Activated T-cell treated with anti-CD3 and anti-CD28 coated beads, Interleukin-2, amount 50 U/mL, for 1 hour (primary cell): ENCODE measurements at regions not wholly inside any gene's neighbourhood (a gene's known extent, or its start where the extent isn't known, plus 50 kb on each side); places are given as distances from the start of the nearest gene placed in this dataset.
"Not testable (repeated sequence)": the region's sequence is repeated elsewhere in the genome, so short reads cannot be mapped to it uniquely, and the experiment has no call there.

Source experiments
- DNase-seq: peaks from one replicate; pipeline ENCODE4 v3.0.0-alpha.2; 2020

DNA sequence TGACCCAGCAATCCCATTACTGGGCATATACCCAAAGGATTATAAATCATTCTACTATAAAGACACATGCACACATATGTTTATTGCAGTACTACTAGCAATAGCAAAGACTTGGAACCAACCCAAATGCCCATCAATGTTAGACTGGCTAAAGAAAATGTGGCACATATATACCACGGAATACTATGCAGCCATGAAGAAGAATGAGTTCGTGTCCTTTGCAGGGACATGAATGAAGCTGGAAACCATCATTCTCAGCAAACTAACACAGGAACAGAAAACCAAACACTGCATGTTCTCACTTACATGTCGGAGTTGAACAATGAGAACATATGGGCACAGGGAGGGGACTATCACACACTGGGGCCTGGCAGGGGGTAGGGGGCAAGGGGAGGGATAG is 183.0 kb downstream of the HACE1 start:
- DNase-seq: not testable (repeated sequence)

DNA sequence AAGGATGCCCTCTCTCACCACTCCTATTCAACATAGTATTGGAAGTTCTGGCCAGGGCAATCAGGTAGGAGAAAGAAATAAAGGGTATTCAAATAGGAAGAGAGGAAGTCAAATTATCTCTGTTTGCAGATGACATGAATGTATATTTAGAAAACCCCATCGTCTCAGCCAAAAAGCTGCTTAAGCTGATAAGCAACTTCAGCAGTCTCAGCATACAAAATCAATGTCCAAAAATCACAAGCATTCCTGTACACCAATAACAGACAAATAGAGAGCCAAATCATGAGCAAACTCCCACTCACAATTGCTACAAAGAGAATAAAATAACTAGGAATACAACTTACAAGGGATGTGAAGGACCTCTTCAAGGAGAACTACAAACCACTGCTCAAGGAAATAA is 184.6 kb downstream of the HACE1 start:
- DNase-seq: not testable (repeated sequence)

DNA sequence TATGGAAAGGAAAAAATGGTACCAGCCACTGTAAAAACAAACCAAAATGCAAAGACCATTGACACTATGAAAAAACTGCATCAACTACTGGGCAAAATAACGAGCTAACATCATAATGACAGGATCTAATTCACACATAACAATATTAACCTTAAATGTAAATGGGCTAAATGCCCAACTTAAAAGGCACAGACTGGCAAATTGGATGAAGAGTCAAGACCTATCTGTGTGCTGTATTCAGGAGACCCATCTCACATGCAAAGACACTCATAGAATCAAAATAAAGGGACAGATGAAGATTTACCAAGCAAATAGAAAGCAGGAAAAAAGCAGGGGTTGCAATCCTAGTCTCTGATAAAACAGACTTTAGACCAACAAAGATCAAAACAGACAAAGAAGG is 186.6 kb downstream of the HACE1 start:
- DNase-seq: not testable (repeated sequence)

DNA sequence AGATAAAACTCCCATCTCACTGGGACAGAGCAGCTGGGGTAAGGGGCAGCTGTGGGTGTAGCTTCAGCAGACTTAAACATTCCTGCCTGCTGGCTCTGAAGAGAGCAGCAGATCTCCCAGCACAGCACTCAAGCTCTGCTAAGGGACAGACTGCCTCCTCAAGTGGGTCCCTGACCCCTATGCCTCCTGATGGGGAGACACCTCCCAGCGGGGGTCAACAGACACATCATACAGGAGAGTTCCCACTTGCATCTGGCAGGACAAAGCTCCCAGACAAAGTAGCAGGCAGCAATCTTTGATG is 188.2 kb downstream of the HACE1 start:
- DNase-seq: not testable (repeated sequence)

DNA sequence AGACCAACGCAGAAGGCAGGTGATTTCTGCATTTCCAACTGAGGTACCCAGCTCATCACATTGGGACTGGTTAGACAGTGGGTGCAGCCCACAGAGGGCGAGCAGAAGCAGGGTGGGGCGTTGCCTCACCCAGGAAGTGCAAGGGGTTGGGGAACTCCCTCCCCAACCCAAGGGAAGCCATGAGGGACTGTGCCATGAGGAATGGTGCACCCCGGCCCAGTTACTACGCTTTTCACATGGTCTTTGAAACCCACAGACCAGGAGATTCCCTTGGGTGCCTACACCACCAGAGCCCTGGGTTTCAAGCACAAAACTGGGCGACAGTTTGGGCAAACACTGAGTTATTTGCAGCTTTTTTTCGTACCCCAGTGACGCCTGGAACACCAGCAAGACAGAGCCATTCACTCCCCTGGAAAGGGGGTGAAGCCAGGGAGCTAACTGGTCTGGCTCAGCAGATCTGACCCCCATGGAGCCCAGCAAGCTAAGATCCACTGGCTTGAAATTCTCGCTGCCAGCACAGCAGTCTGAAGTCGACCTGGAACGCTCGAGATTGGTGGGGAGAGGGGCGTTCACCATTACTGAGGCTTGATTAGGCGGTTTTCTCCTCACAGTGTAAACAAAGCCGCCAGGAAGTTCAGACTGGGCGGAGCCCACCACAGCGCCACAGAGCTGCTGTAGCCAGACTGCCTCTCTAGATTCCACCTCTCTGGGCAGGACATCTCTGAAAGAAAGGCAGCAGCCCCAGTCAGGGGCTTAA is 188.7 kb downstream of the HACE1 start:
- DNase-seq: not testable (repeated sequence)

DNA sequence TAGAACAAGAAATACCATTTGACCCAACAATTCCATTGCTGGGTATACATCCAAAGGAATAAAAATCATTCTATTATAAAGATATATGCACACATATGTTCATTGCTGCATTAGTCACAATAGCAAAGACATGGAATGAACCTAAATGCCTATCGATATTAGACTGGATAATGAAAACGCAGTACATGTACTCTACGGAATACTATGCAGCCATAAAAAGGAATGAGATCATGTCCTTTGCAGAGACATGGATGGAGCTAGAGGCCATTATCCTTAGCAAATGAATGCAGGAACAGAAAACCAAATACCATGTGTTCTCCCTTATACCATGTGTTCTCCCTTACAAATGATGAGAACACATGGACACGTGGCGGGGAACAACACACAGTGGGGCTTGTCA is 190.2 kb downstream of the HACE1 start:
- DNase-seq: no peak

DNA sequence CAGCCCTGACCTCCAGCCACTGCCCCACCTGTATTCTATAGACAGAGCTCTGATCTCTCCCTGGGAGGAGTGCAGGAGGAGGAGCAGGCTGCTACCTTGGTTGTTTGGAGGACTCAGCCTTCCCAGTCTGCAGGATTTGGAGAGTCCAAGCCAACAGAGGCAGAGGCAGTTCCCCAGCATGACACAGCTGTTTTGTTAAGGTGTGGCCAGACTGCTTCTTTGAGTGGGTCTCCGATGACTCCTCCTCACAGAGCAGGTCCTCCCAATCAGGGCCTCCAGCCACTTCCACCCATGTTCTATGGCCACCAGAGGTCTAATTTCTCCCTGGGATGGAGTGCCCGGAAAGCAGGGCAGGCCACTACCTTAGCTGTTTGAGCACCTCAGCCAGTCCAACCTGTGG is 203.5 kb downstream of the HACE1 start:
- DNase-seq: no peak

DNA sequence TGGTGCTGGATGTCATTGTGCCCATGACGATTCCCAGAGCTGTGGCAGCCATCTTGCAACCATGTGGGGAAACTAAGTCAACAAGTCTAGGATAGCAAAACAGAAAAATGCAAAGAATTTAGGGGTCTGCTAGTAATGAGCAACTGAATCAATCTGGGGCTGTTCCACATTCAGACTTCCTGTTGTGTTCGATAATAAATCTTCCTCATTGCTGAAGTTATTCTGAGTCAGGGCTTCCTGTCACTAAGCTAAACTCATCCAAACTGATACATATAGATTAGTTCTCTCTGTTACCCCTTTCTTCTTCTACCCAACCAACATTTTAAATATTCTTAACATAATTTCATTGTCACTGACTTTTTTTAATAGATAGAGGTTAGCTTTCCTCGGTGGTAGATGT is 205.9 kb downstream of the HACE1 start:
- no peak for DNase-seq

DNA sequence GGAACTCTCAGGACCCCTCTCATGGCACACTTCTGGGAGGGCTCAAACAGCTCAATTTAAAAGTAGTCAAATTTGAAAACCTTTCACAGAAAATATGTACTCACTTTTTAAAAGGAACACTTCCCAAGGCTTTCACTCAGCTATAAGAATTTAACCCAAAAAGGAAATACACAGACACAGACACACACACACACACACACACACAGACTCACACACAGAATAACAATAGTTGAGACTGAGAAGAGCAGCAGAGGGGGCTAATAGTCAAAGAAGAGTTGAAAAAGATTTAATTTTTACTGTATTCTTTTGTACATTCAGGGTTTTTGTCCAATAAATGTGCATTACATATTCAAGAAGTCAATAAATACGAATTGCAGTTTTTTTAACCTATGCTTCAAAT is 211.4 kb downstream of the HACE1 start:
- no peak for DNase-seq

DNA sequence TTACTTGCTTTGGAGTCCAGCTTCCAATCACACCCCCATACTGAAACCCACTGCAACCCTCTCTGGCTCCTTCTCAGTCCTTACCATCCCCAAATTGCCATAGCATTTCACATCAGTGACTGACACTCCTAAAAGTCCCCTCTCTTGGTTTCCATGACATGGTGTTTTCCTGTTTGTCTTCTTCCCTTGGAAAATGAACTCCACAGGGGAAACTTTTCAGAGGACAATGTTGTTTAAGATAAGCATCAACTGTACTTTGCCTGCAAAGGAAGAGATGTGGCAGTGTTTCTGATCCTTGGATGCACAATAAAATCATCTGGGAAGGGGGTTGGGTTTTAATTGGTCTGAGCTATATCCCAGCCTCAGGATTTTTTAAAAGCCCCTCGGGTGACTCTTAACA is 214.9 kb downstream of the HACE1 start:
- DNase-seq: no peak

DNA sequence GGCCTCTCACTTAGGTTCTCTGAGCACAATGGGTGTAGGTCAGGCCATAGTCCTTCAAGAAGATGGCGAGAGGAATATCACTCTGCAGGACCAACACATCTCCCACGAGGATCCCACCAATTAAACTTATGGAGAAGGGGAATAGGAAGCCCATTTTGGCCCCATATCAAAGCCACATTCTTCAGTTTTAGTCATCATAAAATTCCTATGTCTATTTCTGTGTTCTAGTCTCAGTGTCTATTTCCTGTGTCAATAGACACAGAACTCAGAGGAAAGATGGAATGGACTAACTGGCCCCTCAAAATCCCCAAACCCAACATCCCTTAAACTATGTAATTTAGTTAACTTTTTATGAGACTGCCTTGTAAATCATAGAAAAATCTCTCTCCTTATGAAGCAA is 216.8 kb downstream of the HACE1 start:
- no peak for DNase-seq

DNA sequence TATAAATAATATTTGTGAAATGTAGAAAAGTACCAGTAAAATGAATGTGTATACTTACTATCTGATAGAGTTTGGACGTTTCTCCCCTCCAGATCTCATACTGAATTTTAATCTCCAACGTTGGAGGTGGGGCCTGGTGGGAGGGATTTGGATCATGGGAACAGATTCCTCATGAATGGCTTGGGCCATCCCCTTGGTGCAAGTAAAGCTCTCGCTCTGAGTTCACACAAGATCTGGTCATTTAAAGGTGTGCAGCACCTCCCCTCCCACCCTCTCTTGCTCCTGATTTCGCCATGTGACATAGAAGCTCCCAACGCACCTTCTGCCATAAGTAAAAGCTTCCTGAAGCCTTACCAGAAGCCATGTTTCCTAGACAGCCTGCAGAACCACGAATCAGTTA is 219.0 kb downstream of the HACE1 start:
- no peak for DNase-seq

DNA sequence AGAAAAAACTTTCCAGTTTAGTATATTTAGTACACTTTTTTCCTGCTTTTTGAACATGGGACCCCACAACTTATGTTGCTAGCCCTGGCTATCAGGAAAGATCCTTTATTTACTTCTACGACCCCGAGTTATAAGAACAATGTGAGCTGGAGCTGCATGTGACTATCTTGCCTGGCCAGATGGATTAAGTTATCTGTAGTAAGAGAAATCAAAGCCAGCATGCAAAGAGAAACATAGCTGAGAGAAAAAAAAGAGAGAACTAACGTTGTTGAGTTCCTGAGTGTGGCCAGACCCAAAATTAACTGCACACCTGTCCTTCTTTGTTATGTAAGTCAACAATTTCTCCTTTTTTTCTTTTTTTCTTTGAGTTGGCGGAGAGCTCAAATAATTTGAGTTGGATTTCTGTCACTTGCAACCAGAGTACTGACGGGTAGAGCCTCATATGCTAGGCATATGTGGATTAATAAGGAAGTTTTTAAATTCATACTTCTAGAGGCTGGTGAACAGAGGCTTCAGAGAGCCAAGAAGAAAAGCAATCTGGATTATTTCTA is 219.5 kb downstream of the HACE1 start:
- DNase-seq: no peak

DNA sequence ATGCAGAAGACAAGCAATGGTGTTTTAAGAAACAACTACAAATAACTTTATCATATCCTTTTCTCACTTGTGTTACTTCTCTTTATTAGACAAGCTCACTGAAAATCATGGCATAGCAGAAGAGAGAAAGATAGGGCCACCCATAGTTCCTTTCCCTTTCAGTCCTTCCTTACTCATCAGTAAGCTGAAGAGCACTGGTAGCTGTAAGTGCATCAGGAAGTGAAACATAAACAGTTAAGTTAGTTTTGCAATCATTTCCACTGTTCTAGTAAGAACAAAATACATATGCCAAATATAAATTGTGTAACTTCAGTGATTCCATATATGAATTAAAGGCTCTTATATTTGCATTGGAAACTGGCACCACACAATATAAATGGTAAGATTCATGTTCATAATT is 220.1 kb downstream of the HACE1 start:
- DNase-seq: no peak

DNA sequence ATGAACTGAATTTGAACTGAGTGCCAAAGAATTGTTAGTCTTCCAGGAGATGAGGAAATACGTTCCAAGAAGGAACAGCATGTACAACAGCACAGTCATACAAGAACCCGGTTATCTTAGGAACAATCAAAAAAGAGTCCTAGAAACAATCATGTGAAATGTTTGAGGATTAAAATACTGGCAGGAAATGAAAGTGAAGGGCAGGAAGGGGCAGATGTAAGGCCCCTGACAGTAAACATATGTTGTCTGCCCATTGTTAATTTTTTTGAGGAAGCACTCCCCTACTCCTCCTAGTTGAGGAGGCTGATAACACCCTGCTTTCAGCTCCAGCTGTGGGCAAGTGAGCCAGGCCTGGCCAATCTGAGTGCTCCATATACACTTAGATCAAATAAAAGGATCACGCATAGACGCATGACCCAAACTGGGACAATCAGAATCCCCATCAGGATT is 220.9 kb downstream of the HACE1 start:
- no peak for DNase-seq

DNA sequence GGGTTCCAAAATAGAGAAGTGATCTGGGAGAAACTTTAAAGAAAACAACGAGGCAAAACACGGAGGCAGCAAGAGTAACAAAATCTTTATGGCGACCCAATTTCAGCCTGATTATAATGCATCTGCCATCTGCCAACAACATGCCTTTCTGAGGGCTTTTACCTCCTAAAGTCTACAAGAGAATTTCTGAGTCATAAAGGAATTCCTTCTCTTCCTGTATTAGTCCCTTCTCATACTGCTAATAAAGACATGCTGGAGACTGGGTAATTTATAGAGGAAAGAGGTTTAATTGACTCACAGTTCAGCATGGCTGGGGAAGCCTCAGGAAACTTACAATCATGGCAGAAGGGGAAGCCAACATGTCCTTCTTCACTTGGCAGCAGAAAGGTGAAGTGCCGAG is 226.6 kb downstream of the HACE1 start:
- no peak for DNase-seq

DNA sequence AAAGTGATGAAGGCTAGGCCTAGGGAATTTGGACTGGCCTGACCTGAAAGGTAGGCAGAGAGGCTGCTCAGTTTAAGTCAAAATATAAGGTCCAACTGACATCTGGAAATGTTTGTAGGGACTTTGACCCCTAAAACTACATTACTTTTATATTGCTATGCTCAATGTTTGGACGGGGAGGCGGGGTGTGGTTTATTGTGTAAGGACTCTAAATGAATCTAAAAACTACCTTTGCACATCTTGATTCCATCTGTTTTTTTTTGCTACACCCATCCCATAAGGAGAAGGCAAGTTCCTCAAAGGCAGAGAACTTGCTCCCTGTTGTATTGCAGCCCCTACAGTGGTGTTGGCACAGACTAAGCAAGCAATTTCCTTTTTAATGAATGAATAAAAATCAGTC is 227.1 kb downstream of the HACE1 start:
- DNase-seq: no peak

DNA sequence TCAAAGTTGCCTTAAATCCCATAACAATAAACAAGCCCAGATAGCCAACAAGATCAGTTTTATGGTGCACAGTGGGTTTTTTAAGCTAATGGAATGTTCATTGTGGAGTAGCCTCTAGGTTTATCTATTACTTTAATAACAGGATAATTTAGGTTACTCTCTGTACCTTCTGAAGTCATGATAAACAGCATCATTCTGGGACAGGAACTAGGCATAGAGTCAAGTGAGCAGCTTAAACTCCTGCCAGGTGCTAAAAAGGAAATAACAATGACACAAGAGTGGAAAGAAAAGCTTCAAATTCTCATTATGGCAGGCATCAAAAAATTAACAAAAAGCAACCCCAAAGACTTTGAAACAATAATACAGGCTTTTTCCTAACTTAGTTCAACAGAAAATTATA is 228.8 kb downstream of the HACE1 start:
- no peak for DNase-seq

DNA sequence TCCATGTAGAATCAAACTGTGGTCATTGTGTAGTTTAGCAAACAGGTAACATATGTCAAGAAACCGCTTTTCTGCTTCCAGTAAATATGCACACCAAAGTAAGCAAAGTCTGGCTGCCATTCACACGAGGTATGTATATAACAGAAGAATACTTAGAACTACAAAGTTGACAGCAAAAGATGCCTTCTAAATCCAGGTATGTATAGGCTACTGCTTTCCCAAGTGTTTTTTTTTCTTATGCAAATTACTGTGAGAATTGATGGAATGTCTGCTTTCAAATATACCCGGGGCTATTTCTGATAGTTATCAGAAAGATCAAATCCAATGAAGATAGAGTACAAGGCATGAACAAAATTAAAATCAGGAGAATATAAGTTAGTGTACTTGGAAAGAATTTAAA is 229.2 kb downstream of the HACE1 start:
- DNase-seq: no peak

DNA sequence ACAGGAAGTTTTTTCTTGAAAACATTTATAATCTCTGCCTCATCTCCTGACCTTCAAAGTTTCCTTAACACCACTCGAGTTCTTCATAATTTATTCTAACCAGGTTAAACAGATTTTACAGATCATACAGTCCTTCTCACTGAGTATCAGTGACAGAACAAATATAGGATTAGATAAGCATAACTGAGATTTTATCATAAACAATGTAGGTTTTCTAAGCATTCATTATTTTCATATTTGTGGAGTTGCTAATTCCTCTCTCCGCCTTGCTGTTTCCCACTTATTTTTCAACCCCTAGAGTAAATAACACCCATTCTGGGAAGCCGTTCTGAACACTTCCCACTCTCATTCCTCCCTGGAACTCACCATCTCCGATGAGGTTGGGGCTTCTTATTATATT is 229.9 kb downstream of the HACE1 start:
- DNase-seq: no peak

DNA sequence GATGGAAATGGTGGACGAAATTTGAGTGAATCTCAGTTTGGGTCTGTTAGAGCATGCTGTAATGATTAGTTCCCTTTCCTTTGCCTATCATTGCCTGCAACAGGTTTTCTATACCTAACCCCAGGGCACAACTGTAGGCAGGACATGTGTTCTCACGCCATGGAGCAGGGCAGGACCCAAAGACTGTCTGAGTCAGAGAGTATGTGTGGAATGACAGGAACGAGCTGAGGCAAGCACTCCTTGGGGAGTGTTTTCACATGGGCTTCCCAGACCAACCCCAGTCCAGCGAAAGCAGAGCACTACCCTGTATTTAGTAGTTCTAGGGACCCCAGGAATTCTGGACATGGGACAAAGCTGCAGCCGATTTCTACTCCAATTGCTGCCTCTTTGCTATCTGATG is 234.2 kb downstream of the HACE1 start:
- no peak for DNase-seq

DNA sequence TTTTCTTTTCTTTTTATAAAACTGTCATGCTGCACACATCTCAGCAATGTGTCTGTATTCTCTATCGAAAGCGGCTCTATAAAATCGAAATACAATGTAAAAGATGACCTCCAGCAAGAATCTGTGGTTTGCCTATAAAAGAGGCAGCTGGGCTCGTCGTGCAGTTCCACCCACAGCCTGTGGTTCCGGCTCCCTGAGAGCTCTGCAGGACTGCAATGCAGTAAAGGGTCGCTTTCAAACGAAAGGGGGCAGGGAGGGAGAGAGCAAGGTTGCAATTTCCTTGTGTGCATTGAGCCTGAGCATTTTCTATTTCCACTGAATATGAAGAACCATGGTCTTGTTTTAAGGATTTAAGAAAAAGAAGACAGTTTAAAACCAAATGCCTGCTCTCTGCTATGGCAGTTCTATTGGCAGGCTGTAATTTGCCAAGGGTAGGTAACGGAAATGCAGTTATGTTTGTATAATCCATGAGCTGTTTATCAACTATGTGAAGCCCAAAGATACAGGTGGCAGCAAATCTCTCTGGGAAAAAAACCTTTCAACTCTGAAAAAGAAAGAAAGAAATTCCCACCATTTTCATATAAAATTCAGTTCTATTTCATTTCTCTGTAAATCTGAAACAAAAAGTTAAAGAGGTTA is 236.5 kb downstream of the HACE1 start:
- DNase-seq: no peak

DNA sequence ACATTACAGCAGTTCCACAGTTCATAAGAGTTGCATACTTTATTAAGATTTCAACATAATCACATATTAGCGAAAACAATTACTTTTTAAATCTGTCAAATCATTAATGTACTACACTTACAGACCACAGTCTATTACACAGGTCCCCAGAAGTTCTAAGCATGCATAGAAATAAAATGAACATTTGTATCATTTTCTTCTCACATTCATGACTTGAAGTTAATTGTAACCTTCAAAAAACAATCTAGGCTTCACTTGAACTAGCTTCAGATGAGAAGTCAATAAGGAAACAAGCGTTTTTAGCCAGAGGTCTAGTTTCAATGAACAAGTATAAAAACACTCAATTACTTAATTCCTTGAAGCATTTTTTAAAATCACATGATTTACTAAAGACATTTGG is 238.3 kb downstream of the HACE1 start:
- no peak for DNase-seq

DNA sequence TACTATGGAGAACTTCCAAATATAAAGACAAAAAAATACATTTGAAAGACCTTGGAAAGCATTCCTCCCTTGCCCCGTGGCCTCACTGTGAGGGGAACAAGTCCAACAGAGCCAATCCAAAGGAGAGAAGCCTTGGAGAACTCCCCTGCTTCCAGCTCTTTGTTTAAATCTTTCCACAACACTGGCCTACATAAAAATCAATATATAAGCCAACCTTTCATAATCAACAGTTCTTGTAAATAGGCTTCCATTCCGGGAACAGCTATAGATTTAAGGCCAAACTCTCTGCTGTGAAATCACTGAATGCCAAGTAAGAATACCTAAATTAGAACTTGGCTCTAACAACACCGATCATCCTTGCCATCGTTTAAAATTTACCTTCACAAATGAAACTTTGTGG is 242.1 kb downstream of the HACE1 start:
- DNase-seq: no peak

DNA sequence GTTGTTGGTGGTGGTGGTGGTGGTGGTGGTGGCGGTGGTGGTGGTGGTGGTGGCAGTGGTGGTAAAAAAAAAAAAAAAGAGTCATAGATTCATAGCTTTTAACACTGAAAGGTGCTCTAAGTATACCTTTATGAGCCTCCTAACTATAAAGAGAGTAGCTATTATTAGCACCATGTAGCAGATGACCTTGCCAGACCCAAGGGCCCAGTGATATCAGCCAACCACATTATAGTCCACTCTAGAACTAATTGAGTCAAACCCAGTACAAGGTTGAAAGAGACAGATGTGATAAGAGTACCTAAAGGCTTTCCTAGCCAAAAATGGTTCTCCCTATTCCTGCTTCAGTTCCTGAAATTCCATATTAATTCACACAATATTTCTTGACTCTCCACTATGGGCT is 245.3 kb downstream of the HACE1 start:
- no peak for DNase-seq
